ENCODE measurements at regions not wholly inside any gene's neighbourhood (a gene's known extent, or its start where the extent isn't known, plus 50 kb on each side); places are given as distances from the start of the nearest gene placed in this dataset.
"Not testable (repeated sequence)": the region's sequence is repeated elsewhere in the genome, so short reads cannot be mapped to it uniquely, and the experiment has no call there.

DNA sequence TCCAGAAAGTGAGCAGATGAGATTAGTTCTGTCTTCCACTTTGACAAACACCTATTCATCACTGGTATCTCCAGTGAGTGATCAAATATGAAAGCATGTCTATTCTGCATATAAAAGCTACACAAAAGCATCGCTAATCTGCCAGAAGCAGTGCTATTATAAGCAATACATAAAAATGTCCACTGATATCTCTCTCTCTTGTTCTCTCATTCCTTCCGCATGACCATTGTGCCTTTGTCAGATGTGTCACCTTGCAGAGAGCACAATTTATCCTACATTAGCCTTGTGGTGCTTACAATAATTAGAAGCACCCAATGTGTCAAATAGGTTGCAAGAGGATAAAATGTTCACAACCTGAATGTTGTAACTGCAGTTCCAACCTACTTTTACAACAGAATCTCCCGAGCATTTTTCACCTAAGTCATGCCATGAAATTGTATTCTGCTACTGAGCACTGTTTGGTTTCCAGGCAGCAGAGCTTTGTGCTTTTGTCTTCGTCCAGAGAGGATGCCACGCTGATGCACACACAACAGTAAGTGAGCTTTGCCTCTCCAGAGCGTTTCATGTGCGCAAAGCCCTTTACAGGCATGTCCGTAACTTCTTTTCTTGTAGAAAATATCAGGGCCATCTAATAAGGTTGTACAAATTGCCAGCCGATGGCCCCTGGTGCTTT, 198.7 kb upstream of the PLD5 start:
- DNase-seq, result no peak

DNA sequence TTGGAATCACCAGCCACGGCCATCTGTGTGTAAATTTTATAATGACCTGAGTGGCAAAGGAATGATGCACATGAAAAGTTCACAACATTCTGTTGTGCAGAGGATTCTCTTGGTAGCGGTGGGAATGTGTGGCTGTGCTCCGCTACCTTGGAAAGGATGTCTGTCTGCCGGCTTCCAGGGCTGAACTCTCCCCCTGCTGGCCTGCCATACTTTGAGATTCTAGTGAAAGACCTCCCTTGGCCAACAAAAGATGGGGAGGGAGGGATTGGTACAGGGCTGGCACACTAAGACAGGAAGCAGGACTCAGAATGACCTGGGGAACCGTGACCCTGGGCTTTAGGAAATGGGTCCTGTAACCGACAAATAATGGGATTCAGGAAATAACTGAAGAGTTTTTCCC, 194.5 kb upstream of the PLD5 start:
- no peak for DNase-seq

DNA sequence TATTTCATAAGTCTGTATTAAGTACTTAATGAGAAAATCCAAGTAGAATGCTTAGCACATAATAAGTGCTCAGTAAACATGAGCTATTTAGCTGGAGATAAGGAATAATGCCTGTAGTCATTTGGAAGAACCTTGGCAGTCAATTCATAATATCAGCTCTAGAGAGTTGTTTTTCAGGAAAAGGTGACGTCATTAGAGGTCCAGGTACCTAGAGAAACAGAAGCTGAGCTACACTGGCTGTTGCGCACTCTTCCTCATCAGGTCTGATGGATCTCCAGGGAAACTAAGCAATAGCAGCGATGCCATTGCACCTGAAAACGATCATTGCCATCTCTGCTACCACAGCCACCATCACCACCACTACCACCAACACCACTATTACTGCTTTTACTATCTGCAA, 187.8 kb upstream of the PLD5 start:
- no peak for DNase-seq

DNA sequence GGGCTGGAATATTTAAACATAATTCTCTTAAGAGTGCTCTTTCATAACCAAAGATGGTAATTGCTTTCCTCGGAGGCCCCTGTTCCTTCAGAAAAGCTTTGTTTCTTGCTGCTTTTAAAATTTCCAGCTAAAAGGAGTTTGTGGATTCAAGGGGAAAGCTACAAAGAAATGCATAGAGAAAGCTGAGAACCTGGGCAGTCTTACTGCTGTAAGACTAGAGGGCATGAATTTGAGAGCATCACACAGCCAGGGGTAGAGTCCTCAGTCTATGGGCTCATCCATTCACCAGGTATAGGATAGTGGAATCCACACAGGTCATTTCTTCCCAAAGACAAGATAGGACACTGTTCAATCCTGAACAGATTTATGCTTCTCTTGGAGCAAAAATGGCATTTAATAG, 186.3 kb upstream of the PLD5 start:
- no peak for DNase-seq

DNA sequence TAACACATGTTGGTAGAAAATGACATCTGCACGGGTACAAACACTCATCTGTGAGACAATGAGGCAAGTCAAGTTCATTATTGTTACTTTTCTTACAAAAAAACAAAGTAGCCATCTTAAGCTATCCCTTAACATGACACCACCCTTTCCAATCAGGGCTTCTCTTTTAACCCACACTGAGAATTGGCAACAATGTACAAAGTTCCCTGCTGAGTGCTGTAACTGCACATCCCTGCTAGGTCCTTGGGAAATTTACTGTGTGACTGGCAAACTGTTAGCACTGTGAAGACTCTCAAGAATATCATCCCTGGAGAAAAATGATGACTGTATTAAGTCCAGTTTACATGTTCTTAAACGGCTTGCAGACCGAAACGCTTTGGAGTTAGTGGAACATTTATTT, 185.8 kb upstream of the PLD5 start:
- DNase-seq, result no peak

DNA sequence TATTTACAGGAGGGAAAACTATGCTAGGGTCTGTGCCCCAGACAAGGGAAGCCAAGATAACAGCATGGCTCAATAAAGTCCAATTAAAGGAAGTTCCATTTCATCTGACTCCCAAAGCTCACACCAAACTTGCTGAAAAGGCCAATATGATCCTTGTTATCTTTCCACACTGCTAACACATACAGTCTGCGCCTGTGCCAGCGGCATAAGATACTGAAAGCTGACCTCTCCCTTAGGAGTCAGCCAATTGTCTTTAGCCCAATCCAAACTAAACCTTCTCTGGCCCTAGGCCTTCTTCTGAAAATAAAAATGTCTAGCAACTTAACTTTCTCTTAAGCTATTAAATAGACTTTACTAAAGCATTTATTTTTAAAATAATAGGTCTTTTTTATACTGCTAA, 179.0 kb upstream of the PLD5 start:
- DNase-seq, result no peak

DNA sequence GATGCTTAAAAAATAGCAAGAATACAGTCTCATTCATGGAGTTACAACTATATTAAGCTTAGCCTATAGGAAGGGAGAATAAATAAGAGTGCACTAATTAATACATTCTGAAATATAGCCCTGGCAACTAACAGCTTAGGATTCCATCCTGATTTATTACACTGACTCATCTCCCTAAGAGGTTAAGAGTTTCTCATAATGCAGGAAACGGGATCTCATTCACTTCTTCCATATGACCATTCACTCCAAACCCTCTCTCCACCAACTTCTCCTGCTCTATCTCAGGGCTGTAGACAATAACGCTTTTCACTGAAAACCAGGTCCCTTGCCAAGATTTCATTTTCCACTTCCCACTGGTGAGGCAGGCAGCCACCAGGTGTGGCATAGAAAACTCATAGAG, 168.5 kb upstream of the PLD5 start:
- no peak for DNase-seq

DNA sequence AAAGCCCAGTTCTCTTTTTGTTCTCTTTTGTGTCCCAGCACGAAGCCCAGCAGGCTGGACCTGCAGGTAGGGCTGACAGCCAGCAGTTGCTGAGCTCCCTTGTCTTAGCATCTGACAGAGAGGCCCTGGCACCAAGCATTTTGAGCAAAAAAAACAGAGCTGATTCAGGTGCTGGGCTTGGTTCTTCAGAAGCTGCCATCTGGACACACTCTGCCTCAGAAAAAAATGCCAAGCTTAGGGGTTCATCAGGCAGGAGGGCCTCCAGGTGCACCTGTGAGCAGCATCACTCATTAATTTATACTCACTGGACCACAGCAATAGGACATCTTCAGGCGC, 167.1 kb upstream of the PLD5 start:
- no peak for DNase-seq

DNA sequence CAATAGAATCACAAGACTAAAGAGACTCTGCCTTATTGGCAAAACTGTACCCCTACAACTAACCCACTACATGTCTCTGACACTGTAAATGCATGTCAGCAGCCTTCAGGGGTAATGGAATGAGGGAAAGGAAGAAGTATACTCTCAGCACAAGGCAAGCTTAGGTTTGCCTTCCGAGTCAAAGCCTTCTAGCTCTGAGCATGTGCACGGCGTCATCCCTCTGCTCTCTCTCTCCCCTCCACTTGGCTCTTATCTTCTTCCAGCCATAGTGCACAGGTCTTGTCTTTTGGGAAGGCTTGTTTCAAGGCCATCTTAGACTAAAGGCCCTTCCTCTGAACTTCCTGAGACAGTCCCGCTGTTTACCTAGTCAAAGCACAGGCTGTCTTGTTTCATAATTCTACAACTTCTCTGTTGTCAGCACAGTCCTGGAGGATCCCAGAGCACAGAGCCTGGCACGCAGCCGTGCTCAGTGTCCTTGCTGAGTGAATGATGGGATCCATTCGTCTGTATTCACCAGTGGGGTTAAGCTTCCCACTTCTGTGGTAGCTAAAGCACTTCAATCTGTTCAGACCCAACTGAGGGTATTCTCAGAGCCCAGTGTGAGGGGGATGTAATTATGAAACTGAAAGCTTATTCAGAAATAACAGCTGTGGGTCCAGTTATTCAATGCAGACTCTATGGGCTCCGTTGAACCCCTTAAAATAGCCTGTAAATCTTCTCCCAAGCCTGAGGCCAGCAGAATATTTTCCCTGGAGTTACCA, 166.5 kb upstream of the PLD5 start:
- DNase-seq, result no peak

DNA sequence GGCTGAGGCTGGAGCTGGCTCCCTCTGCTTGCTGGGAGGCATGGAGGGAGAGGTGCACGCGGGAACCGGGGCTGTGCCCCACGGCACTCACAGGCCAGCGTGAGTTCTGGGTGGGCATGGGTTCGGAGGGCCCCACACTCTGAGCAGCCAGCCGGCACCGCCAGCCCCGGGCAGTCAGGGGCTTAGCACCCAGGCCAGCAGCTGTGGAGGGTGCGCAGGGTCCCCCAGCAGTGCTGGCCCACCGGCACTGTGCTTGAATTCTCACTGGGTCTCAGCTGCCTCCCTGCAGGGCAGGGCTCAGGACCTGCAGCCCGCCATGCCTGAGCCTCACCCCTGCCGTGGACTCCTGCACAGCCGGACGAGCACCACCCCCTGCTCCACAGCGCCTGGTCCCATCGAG, 164.9 kb upstream of the PLD5 start:
- no peak for DNase-seq

DNA sequence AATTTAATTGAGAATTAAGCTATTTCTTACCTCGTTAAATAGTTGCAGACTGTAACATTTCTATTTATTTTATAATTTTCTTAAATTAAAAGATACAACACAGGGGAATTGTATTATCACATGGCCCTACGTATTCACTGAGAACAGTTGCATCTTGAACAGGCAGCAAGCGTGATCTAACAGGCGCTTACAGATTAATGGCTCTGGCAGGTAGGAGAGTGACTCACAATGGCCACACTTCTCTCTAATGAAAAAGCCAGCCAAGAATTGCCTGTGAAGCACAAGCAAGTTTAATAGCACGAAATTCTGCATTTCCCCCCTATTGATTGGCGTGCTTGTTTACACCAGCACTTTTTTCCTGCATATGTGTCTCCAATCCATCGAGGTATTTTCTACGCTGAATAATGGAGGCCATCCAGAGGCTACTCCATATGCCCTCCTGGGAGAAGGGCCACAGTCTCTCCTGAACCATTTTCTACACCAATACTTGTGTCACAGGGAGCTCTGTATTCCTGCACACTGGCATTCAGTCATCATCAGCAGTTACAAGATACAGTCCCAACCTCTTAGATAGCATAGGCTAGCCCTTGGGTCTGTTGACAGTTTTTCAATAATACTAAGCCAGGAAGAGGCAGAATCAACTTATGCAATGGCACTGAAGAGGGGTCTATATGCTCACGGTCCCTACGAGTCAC, 150.6 kb upstream of the PLD5 start:
- DNase-seq, result no peak

DNA sequence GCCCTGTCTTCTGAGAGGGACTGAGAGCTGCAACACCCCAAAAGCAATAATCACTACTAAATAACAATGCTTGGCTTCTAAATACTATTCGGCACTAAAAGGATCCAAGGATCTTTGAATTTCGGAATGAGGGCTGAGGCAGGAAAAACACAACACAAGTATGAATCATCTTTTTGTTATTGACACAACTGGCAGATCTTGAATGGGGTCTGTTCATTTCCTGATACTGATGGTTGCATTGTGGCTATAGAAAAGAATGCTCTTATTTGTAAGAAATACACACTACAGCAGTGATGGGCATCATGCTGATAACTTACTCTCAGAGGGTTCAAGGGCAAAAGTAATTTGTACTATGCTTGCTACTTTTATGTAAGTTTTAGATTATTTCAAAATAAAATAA, 149.2 kb upstream of the PLD5 start:
- DNase-seq, result no peak

DNA sequence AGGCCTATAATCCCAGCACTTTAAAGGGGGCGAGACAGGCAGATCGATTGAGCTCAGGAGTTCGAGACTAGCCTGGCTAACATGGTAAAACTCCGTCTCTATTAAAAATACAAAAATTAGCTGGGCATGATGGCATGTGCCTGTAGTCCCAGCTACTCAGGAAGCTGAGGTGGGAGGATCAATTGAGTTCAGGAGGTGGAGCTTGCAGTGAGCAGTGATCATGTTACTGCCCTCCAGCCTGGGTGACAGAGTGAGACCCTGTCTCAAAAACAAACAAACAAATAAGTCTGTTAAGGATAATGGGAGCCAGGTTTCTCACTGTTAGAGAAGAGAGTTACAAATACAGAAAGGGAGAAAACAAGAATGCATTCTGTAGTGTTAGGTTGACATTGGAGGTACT, 148.7 kb upstream of the PLD5 start:
- DNase-seq, result not testable (repeated sequence)

DNA sequence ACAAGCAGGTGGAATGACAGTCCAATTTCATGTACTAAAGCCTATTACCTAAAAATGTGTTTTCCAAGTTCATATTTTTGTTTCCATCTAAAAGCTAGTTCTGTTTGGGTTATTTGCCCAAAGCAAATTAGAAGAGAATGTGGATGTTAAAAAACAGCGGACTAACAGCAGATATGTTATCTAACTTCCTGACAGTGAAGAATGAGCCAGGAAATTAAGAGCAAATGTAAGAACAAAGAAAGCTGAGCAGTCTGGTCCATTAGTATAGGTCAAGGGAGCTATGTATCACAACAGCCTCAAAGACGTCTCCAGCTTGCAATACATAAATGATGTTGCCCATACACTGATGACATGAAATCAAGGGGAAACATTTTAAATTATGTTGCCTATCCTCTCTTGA, 145.5 kb upstream of the PLD5 start:
- no peak for DNase-seq

DNA sequence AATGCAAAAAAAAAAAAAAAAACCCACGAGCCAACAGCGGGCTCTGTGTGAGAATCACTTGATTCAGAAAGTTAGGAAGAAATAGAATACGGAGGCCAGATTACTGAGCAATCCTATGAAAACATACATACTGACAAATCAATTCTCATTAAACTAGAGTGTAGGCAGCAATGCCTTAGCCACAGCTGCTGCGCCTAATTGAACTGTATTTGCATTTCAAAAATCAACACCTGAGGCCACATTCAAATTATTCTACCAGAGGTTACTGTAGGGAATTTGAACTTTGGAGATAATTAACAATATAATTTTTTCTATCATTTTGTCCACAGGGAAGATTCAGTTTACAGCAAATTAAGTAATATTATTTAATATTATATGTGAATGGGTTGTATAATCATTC, 138.4 kb upstream of the PLD5 start:
- no peak for DNase-seq

DNA sequence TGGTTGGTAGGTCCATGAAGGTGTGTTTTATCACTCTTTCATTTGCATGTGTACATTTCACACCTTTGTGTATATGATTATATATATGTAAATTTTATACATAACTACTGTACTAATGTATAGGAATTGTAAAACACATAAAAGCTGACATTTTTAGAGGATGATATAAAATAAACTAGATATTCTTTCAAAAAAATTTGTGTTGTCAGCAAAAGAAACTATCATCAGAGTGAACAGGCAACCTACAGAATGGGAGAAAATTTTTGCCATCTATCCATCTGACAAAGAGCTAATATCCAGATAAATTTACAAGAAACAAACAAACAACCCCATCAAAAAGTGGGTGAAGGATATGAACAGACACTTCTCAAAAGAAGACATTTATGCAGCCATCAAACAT, 129.3 kb upstream of the PLD5 start:
- not testable (repeated sequence) for DNase-seq

DNA sequence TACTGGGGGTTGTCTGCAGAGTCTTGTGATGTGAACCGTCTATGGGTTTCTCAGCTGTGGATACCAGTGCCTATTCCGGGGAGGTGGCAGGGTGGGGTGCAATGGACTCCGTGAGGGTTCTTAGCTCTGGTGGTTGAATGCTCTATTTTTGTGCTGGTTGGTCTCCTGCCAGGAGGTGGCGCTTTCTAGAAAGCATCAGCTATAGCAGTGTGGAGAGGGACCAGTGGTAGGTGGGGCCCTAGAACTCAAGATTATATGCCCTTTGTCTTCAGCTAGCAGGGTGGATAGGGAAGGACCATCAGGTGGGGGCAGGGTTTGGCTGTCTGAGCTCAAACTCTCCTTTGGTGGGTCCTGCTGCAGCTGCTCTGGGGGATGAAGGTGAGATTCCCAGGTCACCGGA, 127.3 kb upstream of the PLD5 start:
- no peak for DNase-seq

DNA sequence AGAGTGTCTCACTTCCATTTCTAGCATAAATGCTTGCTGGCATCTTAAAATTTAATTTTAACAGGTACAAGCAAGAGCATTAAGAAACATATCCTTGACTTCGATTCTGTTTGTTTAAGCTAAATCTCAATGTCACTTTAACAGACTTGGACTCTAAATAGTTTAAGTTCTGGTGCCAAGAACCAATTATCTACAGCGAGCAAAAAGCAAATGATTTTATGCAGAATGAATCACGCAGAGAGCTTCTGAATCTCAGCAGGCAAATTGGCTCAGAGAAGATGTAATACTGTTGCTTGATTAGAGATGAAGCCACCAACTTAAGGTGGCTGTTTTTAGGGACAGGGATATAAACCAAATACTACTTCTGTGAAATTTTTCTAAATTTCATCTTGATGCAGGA, 117.0 kb upstream of the PLD5 start:
- DNase-seq, result no peak

DNA sequence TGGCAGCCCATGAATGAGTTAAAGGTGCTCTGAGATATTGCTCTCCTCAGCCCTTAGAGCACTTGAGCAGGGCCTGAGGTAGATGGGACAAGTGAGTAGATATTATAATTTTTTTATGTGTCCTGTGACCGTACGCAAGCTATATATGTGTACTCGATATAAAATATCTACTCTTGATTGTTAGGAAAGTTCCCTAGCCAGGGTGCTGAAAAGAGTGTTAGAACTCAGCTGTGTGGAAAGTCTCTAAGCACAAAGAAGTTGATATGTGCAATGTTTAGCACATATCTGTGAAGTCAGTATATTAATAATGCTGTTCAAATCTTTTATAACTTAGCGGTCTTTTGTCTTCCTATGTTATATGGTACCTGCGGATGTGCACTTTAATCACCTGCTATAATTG, 114.6 kb upstream of the PLD5 start:
- DNase-seq, result no peak

DNA sequence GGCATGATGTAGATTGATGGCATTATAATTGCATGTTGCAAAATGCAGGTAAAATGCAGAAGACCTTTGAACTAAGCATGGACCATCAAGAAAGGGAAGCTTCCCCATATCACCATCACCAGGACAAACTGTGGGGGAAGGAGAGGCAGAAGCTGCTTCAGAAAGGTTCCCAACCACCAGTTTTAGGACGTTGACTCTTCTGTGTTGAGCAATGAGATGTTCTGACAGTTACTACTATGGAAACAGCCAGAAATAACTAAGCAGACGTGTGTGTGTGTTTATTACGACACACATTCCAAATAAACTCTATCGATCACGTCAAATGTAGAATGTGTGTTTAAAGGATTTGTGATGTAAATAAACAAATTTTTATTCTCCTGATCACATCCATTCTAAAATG, 110.2 kb upstream of the PLD5 start:
- no peak for DNase-seq

DNA sequence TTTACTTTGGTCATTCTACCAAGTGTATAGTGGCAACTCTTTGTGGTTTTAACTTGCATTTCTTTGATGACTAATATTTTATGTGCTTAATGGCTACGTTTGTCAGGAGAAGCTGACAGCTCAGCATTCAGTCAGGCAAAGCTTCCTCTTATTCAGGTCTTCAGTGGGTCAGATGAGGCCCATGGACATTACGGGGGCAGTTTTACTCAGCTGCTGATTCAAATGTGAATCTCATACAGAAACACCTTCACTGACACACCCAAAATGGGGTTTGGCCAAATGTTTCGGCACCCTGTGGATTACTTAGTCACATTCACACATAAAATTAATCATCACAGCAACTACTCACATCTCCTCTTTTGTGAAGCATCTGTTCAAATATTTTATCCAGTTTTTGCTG, 104.9 kb upstream of the PLD5 start:
- no peak for DNase-seq

DNA sequence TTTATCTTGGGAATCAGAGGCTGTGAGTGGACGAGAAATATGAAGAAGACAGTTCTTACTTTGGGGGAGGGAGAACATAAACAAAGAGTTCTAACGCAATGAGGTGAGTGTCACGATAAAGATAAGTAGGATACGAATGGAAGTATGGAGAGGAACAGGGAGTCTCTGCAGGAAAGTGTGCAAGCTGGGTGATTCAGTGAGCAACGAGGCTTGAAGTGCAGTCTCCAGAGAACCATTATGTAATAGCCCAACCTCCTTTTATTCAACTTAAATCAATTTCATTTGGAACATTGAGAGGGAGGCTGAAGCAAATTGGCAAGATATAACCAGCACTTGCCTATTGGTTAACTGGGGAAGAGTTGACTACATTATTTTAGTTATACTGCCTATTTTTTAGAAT, 99.3 kb upstream of the PLD5 start:
- DNase-seq, result no peak

DNA sequence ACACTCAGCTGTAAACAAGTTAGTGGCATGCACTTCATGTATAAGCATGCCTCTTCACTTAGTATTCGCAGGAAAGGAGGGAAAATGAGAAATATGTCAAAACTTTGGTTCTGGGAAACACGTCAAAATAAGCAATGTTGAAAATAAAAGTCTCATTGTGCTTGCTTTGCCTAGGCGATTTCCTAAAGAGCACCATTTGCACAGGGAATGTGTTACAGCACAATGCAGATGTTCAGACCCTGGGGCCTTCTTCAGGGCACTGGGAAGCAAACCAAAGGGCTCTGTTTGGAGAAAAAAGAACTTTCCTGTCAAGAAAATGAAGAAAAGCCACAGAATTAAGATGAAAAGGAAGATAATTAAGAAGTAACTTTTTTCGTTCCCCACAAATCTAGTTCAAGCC, 98.6 kb upstream of the PLD5 start:
- no peak for DNase-seq

DNA sequence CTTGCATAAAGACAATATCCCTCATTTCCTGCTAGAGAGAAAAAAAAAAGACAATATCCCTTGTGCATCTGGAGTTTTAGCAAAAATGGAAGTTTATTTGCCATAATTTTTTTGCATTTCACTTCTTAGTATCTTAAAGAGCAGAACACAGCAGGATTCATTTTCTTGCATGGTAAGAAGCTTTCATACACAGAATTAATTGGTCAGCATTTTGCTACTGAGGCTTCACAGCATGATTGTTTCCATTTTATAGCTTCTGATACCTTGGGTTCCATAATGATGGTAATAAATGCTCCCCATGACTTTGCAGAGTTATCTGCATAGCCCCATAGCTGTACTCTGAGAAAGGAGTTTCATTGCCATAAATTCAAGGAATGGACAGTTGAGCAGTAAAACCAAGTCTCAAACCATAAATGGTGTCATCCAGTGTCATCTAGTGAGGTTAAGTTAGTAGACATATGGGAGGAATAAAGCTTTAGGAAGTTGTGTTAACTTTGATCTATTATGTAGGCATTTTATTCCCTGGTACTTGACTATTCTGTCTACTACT, 88.8 kb upstream of the PLD5 start:
- no peak for DNase-seq
